ENCODE measurements at regions not wholly inside any gene's neighbourhood (a gene's known extent, or its start where the extent isn't known, plus 50 kb on each side); places are given as distances from the start of the nearest gene placed in this dataset.
"Not testable (repeated sequence)": the region's sequence is repeated elsewhere in the genome, so short reads cannot be mapped to it uniquely, and the experiment has no call there.

GRCh38 chr1:53398576-53399365, 60.4 kb upstream of the DMRTB1 start:
- DNase-seq (ENCODE audit: extremely low spot score, insufficient read length, low read depth) (no peak), FAIRE-seq (no peak)

- not testable (repeated sequence) for FAIRE-seq; DNase-seq (ENCODE audit: extremely low spot score, insufficient read length, low read depth)
These were observed 59.6 kb upstream of the DMRTB1 start for GRCh38 chr1:53399370-53400133.

GRCh38 chr1:53400761-53401674, 58.2 kb upstream of the DMRTB1 start:
- DNase-seq (ENCODE audit: extremely low spot score, insufficient read length, low read depth) (no peak), FAIRE-seq (no peak)

GRCh38 chr1:53401813-53402745, 57.1 kb upstream of the DMRTB1 start:
- DNase-seq (ENCODE audit: extremely low spot score, insufficient read length, low read depth) (no peak), FAIRE-seq (no peak)

- DNase-seq (ENCODE audit: extremely low spot score, insufficient read length, low read depth) (no peak), FAIRE-seq (no peak)
These were observed 56.1 kb upstream of the DMRTB1 start for GRCh38 chr1:53402891-53403655.

GRCh38 chr1:53405737-53406136, 53.5 kb upstream of the DMRTB1 start:
- no peak for DNase-seq (ENCODE audit: extremely low spot score, insufficient read length, low read depth)
- no peak for FAIRE-seq

GRCh38 chr1:53406551-53407235, 52.5 kb upstream of the DMRTB1 start:
- no peak for FAIRE-seq
- DNase-seq (ENCODE audit: extremely low spot score, insufficient read length, low read depth) = no peak

- DNase-seq (ENCODE audit: extremely low spot score, insufficient read length, low read depth) = no peak
- FAIRE-seq = no peak
These were observed 51.0 kb upstream of the DMRTB1 start for GRCh38 chr1:53408013-53408754.

GRCh38 chr1:53408755-53409129, 50.5 kb upstream of the DMRTB1 start:
- no peak for FAIRE-seq
- DNase-seq (ENCODE audit: extremely low spot score, insufficient read length, low read depth) = no peak

- DNase-seq (ENCODE audit: extremely low spot score, insufficient read length, low read depth) (no peak), FAIRE-seq (no peak)
These were observed 50.0 kb upstream of the DMRTB1 start for GRCh38 chr1:53409233-53409632.

All from GM18507 (cell line).